HT1080 (cell line): ENCODE measurements at regions not wholly inside any gene's neighbourhood (a gene's known extent, or its start where the extent isn't known, plus 50 kb on each side); places are given as distances from the start of the nearest gene placed in this dataset.

Experiments
- DNase-seq: peaks from one replicate; pipeline ENCODE4 v3.0.0-alpha.2; 2015; ENCODE audit warnings: low read depth

- DNase-seq, result no peak
Observed at GRCh38 chr18:26618135-26618534, 69.8 kb upstream of the KCTD1 start.

GRCh38 chr18:26617151-26617554 lies 68.8 kb upstream of the KCTD1 start:
- DNase-seq, result peak; percentile 78

GRCh38 chr18:26614374-26614773 lies 66.0 kb upstream of the KCTD1 start:
- no peak for DNase-seq
